Caco-2 (cell line): ENCODE measurements at regions not wholly inside any gene's neighbourhood (a gene's known extent, or its start where the extent isn't known, plus 50 kb on each side); places are given as distances from the start of the nearest gene placed in this dataset.

ENCODE experiments used
- BruUV-seq: library from RNA; stranded (reverse); fragments of 400-500 nt; replicated peaks from 2 replicates; lab custom pipeline; 2021; lab: Mats Ljungman, UMichigan
- CTCF ChIA-PET: fragments of 300-600 bp; sonication (Branson Sonifier 250); formaldehyde crosslinking; loops from one replicate; lab custom pipeline; 2022; ENCODE audit warnings: antibody characterized with exemption; lab: Charles Lee
- POLR2A ChIA-PET: fragments of 300-600 bp; sonication (Branson Sonifier 250); formaldehyde crosslinking; loops from one replicate; lab custom pipeline; 2022; ENCODE audit warnings: antibody characterized with exemption; lab: Charles Lee
- DNase-seq, 2 experiments: peaks; one replicate each; pipeline versions ENCODE4 v3.0.0 to v3.0.0-alpha.2; 2020 to 2022
- H3K27me3 ChIP-seq: replicated peaks from 2 replicates; pipeline ENCODE4 v1.6.0; 2011; ENCODE audit warnings: low read length; ENCODE audit not compliant: control insufficient read depth, insufficient read depth
- H3K36me3 ChIP-seq: 2 replicates; pipeline ENCODE4 v1.5.1; 2011; ENCODE audit warnings: low read length; ENCODE audit not compliant: control insufficient read depth, insufficient read depth
- H3K4me1 ChIP-seq: fragments of 250-450 bp; sonication (Bioruptor Pico); 2 replicates; pipeline ENCODE4 v1.5.1; 2020; ENCODE audit warnings: mild to moderate bottlenecking
- H3K4me3 ChIP-seq: 2 replicates; pipeline ENCODE4 v1.5.1; 2011; ENCODE audit warnings: low read depth, mild to moderate bottlenecking, control low read depth, low read length
- H3K9me3 ChIP-seq: fragments of 250-450 bp; sonication (Bioruptor Pico); 2 replicates; pipeline ENCODE4 v1.5.1; 2020; ENCODE audit warnings: mild to moderate bottlenecking, moderate library complexity
- H3K27ac Mint-ChIP-seq: one replicate; pipeline ENCODE4 v1.8.0; 2022; ENCODE audit warnings: mixed read lengths; ENCODE audit not compliant: unreplicated experiment
- H3K27me3 Mint-ChIP-seq: one replicate; pipeline ENCODE4 v1.8.0; 2022; ENCODE audit warnings: mixed read lengths; ENCODE audit not compliant: insufficient read depth, unreplicated experiment
- H3K36me3 Mint-ChIP-seq: one replicate; pipeline ENCODE4 v1.8.0; 2022; ENCODE audit warnings: mild to moderate bottlenecking, mixed read lengths; ENCODE audit not compliant: insufficient read depth, unreplicated experiment
- H3K4me1 Mint-ChIP-seq: one replicate; pipeline ENCODE4 v1.8.0; 2022; ENCODE audit warnings: low read depth, mixed read lengths; ENCODE audit not compliant: unreplicated experiment
- H3K4me3 Mint-ChIP-seq: one replicate; pipeline ENCODE4 v1.8.0; 2022; ENCODE audit warnings: mild to moderate bottlenecking, moderate library complexity, mixed read lengths; ENCODE audit not compliant: unreplicated experiment
- H3K9me3 Mint-ChIP-seq: one replicate; pipeline ENCODE4 v1.8.0; 2022; ENCODE audit warnings: mixed read lengths; ENCODE audit not compliant: unreplicated experiment
- intact Hi-C: fragments of 100-400 bp; cut with micrococcal nuclease; formaldehyde crosslinking; loops from one replicate; pipeline ENCODE4 v1.10.0; 2022; ENCODE audit not compliant: unreplicated experiment
- TF ChIP-seq, protein P1 (sequence below), 2 experiments: fragments of 200-600 bp in 1 of 2; IDR thresholded peaks; 1 replicate in 1 of 2; 2 replicates in 1 of 2; pipeline versions ENCODE4 v1.5.1 to v1.8.0; 2011 to 2022; ENCODE audit warnings: antibody characterized with exemption in 1 of 2, control low read depth in 1 of 2, inconsistent platforms in 1 of 2, low read depth in 1 of 2, low read length in 1 of 2, mild to moderate bottlenecking in 1 of 2, moderate library complexity in 1 of 2; ENCODE audit not compliant: insufficient read depth in 1 of 2, severe bottlenecking in 1 of 2, unreplicated experiment in 1 of 2

DNA sequence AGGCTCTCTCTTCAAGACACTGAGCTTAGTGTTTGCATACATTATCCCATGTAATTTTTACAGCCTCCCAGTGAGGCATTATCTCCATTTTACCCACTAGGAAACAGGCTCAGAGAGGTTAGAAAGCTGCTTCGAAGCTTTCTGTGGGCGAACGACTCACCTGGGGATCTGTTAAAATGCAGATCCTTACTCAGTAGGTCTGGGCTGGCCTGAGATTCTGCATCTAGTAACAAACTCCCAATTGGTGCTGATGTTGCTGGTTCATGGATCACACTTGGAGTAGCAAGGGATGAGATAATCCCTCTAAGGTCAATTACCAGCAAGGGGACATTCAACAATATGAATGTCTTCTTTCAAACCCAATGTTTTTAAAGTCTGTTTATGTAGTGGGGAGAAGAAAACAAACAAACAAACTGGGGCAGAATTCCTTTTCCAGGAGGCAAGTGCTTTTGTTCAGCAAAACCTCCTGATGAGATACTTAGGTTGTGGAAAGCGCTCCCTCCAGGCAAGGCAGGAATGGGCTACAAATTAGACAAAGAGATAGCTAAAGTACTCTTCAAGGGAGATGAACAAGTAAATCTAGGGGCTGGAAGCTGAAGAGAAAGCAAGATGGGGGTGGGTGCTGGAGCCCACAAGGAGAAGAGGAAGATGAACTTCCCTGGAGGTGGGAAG, 311.9 kb downstream of the SHQ1 start:
- H3K9me3 ChIP-seq, result no peaks in the 10 kb centered on the region
- Mint-ChIP-seq H3K4me1 (peaks cover 8% of the 10 kb centered on the region), H3K27me3 (peaks cover 2% of the 10 kb centered on the region), H3K4me3 (no peak overlapping the region), H3K36me3 (no peaks in the 10 kb centered on the region), H3K27ac (no peak overlapping the region), H3K9me3 (peaks cover 13% of the 10 kb centered on the region)
- H3K4me1 ChIP-seq, result no peaks in the 10 kb centered on the region
- ChIA-PET POLR2A (no interaction called here), CTCF (no interaction called here)
- TF ChIP-seq, protein P1, sequence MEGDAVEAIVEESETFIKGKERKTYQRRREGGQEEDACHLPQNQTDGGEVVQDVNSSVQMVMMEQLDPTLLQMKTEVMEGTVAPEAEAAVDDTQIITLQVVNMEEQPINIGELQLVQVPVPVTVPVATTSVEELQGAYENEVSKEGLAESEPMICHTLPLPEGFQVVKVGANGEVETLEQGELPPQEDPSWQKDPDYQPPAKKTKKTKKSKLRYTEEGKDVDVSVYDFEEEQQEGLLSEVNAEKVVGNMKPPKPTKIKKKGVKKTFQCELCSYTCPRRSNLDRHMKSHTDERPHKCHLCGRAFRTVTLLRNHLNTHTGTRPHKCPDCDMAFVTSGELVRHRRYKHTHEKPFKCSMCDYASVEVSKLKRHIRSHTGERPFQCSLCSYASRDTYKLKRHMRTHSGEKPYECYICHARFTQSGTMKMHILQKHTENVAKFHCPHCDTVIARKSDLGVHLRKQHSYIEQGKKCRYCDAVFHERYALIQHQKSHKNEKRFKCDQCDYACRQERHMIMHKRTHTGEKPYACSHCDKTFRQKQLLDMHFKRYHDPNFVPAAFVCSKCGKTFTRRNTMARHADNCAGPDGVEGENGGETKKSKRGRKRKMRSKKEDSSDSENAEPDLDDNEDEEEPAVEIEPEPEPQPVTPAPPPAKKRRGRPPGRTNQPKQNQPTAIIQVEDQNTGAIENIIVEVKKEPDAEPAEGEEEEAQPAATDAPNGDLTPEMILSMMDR (IDR thresholded peaks at IDR 0.05; ENCODE audit: insufficient read depth in 1 of 2, low read depth in 1 of 2, low read length in 1 of 2, severe bottlenecking in 1 of 2, unreplicated experiment in 1 of 2), result no peak
- H3K27me3 ChIP-seq, result no peaks in the 10 kb centered on the region
- DNase-seq, result no peak
- no peaks in the 10 kb centered on the region for H3K36me3 ChIP-seq
- intact Hi-C loops, result no loop called here
- no TSS peak for BruUV-seq
- no peak overlapping the region for H3K4me3 ChIP-seq

DNA sequence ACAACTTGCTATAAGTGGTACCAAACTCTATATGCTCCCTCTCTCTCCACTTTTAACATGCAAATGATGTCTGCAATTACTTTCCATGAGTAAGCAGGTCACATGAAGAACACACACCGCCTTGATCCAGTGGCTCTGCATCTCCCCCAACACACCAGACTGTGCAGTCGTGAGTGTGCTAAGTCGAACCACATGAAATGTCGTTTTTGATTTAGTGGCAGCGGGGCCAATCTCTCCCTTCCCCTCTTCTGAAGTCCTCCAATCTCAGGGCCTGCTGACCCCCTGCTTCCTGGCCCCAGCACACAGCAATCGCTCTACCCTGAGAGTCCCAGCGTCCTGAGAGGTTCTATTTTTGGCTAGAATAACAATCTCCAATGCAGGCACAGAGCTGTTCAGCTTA, 312.5 kb downstream of the SHQ1 start:
- DNase-seq, result no peak
- ChIA-PET POLR2A (no interaction called here), CTCF (no interaction called here)
- Mint-ChIP-seq H3K27me3 (peaks cover 2% of the 10 kb centered on the region), H3K27ac (no peak overlapping the region), H3K4me1 (peaks cover 8% of the 10 kb centered on the region), H3K9me3 (peaks cover 13% of the 10 kb centered on the region), H3K36me3 (no peaks in the 10 kb centered on the region), H3K4me3 (no peak overlapping the region)
- TF ChIP-seq, protein P1 (IDR thresholded peaks at IDR 0.05; ENCODE audit: insufficient read depth in 1 of 2, low read depth in 1 of 2, low read length in 1 of 2, severe bottlenecking in 1 of 2, unreplicated experiment in 1 of 2), result no peak
- Histone ChIP-seq H3K9me3 (no peaks in the 10 kb centered on the region; the same call in 1 of the 2 replicates), H3K27me3 (no peaks in the 10 kb centered on the region), H3K36me3 (no peaks in the 10 kb centered on the region), H3K4me1 (no peaks in the 10 kb centered on the region), H3K4me3 (no peak overlapping the region)
- intact Hi-C loops, result no loop called here
- no TSS peak for BruUV-seq

DNA sequence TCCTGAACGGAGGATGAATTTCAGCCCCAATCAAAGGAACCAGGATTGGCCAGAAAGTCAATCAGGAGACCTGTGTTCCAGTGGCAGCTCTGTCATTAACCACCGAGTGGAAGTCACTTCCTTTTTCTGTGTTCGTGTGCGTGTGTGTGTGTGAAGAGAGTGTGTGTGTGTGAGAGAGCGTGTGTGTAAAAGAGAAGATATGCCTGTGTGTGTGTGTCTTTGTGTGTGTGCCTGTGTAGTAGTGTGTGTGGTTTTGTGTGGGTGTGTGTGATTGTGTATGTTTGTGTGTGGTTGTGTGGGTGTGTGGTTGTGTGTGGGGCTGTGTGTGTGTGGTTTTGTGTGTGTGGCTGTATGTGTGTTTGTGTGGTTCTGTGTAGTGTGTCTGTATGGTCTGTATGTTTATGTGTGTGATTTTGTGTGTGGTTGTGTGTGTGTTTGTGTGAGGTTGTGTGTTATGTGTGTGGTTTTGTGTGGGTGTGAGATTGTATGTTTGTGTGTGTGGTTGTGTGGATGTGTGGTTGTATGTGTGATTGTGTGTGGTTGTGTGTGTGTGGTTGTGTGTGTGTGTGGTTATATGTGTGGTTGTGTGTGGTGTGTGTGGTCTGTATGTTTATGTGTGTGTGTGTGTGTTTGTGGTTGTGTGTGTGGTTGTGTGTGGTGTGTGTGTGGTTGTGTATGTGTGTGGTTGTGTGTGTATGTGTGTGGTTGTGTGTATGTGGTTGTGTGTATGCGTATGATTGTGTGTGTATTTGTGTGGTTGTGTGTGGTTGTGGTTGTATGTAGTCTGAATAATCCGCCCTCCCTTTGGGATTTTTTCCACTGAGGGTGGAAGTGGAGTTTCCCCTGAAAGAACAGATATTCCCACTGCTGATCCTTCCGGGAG, 314.4 kb downstream of the SHQ1 start:
- DNase-seq, result no peak
- Mint-ChIP-seq H3K27me3 (peaks cover 2% of the 10 kb centered on the region), H3K36me3 (no peaks in the 10 kb centered on the region), H3K4me3 (no peak overlapping the region), H3K4me1 (peaks cover 8% of the 10 kb centered on the region), H3K27ac (no peak overlapping the region), H3K9me3 (peaks cover 13% of the 10 kb centered on the region)
- Histone ChIP-seq H3K4me1 (no peaks in the 10 kb centered on the region), H3K4me3 (no peak overlapping the region), H3K9me3 (no peaks in the 10 kb centered on the region; the same call in 1 of the 2 replicates), H3K36me3 (no peaks in the 10 kb centered on the region), H3K27me3 (no peaks in the 10 kb centered on the region)
- POLR2A ChIA-PET, result no interaction called here
- CTCF ChIA-PET, result no interaction called here
- no TSS peak for BruUV-seq
- intact Hi-C loops, result no loop called here
- TF ChIP-seq, protein P1 (IDR thresholded peaks at IDR 0.05; ENCODE audit: insufficient read depth in 1 of 2, low read depth in 1 of 2, low read length in 1 of 2, severe bottlenecking in 1 of 2, unreplicated experiment in 1 of 2), result no peak
